CD4-positive, alpha-beta T cell treated with Interleukin-6 for 4 hours (primary cell): ENCODE measurements at regions not wholly inside any gene's neighbourhood (a gene's known extent, or its start where the extent isn't known, plus 50 kb on each side); places are given as distances from the start of the nearest gene placed in this dataset.
A peak's percentile ranks its signal among the peaks of the same experiment; 100 is the strongest.

Source experiments
- DNase-seq: peaks from one replicate; pipeline ENCODE4 v3.0.0-alpha.2; 2020; ENCODE audit warnings: mixed read lengths

GRCh38 chr12:92089559-92089958 lies 56.1 kb downstream of the BTG1 start:
- no peak for DNase-seq

DNA sequence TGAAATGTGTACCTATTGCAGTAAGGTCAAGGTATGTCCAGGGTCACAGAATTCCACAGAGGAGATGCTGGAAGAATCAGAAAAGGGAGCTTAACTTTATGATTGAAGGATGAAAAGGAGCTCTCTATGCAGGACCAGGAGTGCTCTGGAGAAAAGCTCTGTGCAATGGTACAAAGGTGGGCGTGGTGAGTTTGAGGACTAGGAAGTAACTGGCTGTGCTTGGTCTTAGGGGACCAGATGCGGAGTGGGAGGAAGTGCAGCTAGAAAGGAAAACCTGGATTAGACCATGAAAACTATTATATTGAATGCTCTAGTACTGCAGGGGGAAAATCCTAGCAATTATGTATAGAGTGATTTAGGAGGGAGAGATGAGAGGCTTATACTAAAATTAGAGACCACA lies 56.8 kb downstream of the BTG1 start:
- DNase-seq: no peak

DNA sequence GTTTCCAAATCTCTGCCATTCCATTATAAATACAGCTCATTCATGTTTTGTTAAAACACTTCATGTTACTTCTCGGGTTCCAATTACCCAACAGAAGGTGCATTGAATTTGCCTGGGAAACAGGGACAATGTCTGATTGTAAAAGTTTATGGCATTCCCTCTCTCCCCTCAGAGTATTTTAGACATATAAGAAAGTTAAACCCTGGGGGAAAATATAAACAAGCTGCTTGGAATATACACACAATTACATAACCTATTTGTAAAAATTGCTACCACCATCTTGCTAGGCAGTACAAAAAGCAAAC lies 60.0 kb downstream of the BTG1 start:
- DNase-seq: no peak

- DNase-seq: no peak
These were observed 60.5 kb downstream of the BTG1 start for GRCh38 chr12:92085040-92085735.

- no peak for DNase-seq
These were observed 64.7 kb downstream of the BTG1 start for GRCh38 chr12:92080911-92081285.

DNA sequence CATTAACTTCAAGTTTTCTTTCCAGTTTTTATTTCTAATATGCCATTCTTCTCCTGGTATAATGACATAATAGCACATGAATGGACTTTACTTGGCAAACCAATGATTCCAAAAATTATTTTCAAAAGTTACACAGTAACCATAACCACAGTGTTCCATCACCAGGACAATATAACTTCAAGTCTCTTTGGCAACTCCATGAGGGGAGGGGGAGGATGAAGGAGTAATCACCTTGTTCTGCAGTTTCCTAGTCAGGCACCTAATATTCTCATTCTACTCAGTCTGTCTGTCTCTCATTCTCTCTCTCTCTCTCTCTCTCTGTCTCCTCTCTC lies 66.6 kb downstream of the BTG1 start:
- DNase-seq: no peak

GRCh38 chr12:92078167-92079053 lies 67.2 kb downstream of the BTG1 start:
- no peak for DNase-seq

DNA sequence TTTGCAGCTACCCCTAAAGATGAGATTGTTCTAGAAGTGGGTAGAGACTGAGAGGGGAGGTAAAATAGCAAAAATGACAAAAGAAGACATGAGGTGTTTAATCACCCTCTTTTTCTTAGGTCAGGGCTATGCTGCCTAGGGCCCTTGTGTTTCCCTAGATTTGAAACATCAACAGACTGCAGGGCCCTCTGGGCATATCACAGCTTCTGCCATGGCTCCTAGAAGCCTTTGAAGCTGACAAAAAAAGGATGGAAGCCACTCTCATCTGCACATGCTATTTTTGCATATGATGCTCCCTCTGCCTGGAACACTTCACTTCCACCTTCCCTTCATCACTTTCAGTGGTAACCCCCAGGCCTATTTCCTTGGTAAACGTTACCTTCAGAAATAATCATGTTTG lies 68.1 kb downstream of the BTG1 start:
- DNase-seq: no peak

GRCh38 chr12:92076101-92076500 lies 69.5 kb downstream of the BTG1 start:
- no peak for DNase-seq

GRCh38 chr12:92075425-92075914 lies 70.2 kb downstream of the BTG1 start:
- no peak for DNase-seq

DNA sequence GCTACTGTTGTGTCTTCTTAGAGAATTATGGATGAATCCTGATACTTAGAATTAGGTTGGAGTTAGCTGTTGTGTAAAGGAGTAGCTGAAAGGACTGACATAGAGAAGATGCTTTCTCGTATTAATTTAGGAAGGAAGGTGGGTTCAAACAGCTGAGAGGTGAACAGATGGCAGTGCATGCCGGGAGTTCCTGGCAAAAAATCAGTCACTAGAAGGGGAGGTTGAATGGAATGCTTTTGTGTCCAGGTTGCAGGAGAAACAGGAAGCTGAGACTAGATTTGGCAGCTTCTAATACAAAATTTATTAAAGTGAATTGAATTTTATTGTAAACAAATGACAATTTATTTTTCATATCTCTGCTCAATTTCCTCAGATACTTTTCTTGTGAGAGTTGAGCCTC lies 70.8 kb downstream of the BTG1 start:
- no peak for DNase-seq

- no peak for DNase-seq
These were observed 72.6 kb downstream of the BTG1 start for GRCh38 chr12:92073094-92073493.

DNA sequence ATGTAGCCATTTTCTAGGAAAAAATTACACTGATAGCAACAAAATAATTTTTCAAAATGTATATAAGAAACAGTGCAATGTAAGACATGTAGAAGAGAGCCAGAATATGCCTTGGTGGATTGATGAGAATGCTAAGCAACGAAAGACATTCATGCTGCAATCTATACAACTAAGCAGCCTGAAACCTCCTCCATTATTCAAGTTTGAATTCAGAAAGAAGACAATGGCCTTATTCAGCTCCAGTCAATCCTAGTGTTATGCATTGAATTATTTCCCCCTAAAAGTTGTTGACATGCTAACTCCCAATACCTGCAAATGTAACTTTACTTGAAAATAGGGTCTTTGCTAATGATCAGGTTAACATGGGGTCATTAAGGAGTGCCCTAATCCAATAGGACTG lies 73.5 kb downstream of the BTG1 start:
- no peak for DNase-seq

GRCh38 chr12:92070864-92071445 lies 74.7 kb downstream of the BTG1 start:
- DNase-seq: no peak

GRCh38 chr12:92070054-92070863 lies 75.4 kb downstream of the BTG1 start:
- DNase-seq: no peak

GRCh38 chr12:92068459-92068858 lies 77.2 kb downstream of the BTG1 start:
- DNase-seq: no peak

GRCh38 chr12:92065639-92066038 lies 80.0 kb downstream of the BTG1 start:
- no peak for DNase-seq

GRCh38 chr12:92065018-92065499 lies 80.6 kb downstream of the BTG1 start:
- DNase-seq: peak; percentile 19

DNA sequence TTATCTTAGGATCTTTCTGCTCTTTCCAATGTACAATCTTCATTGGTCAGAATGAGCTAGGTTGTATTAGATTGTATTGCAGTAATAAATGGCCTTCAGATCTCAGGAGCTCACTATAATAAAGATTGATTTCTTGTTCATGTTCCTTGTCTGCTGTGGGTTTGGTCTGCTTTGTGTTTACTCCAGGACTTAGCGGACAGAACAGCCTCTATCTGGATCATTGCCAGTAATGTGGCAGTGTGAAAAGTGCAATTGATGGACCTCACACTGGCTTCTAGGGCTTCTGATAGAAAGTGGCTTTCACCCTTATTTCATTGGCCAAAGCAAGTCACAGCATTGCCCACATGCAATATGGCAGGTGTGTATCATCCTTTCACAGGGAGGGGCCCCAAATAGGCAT lies 81.2 kb downstream of the BTG1 start:
- no peak for DNase-seq

DNA sequence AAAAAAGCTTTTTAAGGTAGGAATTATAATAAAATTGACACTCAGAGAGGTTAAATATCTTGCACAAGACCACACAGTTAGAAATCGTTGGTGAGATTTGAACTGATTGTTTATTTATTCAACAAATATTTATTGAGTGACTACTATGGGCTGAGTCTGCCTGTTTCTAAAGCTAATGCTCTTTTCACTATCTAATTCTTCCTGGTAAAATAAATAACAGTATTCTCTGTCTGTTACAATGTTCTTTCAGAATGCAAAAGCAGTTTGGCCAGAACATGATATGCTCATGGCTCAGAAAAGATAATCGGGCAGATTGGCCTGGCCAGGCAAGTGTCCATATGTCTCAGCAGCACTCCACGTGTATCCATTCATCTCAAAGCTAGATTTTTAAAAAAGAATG lies 82.0 kb downstream of the BTG1 start:
- no peak for DNase-seq

- DNase-seq: no peak
These were observed 82.8 kb downstream of the BTG1 start for GRCh38 chr12:92062539-92063493.

GRCh38 chr12:92061061-92061460 lies 84.6 kb downstream of the BTG1 start:
- DNase-seq: no peak
